BLaER1 (cell line): ENCODE measurements at regions not wholly inside any gene's neighbourhood (a gene's known extent, or its start where the extent isn't known, plus 50 kb on each side); places are given as distances from the start of the nearest gene placed in this dataset.

Source experiments
- H3K27ac ChIP-seq: shearing (Covaris generic); formaldehyde crosslinking; 2 replicates; pipeline ENCODE4 v1.8.1; 2022
- H3K27me3 ChIP-seq: shearing (Covaris generic); formaldehyde crosslinking; 2 replicates; pipeline ENCODE4 v1.8.1; 2022
- H3K36me3 ChIP-seq: shearing (Covaris generic); formaldehyde crosslinking; 2 replicates; pipeline ENCODE4 v1.8.1; 2022
- H3K4me1 ChIP-seq: shearing (Covaris generic); formaldehyde crosslinking; 2 replicates; pipeline ENCODE4 v1.8.1; 2022
- H3K4me2 ChIP-seq: shearing (Covaris generic); formaldehyde crosslinking; 2 replicates; pipeline ENCODE4 v1.8.1; 2022
- H3K4me3 ChIP-seq: shearing (Covaris generic); formaldehyde crosslinking; 2 replicates; pipeline ENCODE4 v1.8.1; 2022
- H3K9ac ChIP-seq: shearing (Covaris generic); formaldehyde crosslinking; 2 replicates; pipeline ENCODE4 v1.8.1; 2022
- H3K9me3 ChIP-seq: shearing (Covaris generic); formaldehyde crosslinking; 2 replicates; pipeline ENCODE4 v1.8.1; 2022
- H4K20me1 ChIP-seq: shearing (Covaris generic); formaldehyde crosslinking; 2 replicates; pipeline ENCODE4 v1.8.1; 2022
- Cebpa-rat ChIP-seq: shearing (Covaris generic); IDR thresholded peaks from 2 replicates; pipeline ENCODE4 v1.8.1; 2022

- Histone ChIP-seq H3K27me3 (no peaks in the 10 kb centered on the region), H3K4me2 (no peak overlapping the region), H4K20me1 (no peaks in the 10 kb centered on the region), H3K9ac (no peak overlapping the region), H3K27ac (no peak overlapping the region), H3K9me3 (no peaks in the 10 kb centered on the region), H3K4me3 (no peak overlapping the region), H3K4me1 (peaks cover 27% of the 10 kb centered on the region), H3K36me3 (no peaks in the 10 kb centered on the region)
- no peak for TF ChIP-seq Cebpa-rat
These were observed 78.5 kb downstream of the SEC61B start for GRCh38 chr9:99300603-99301002.

GRCh38 chr9:99303177-99303576 is 81.1 kb downstream of the SEC61B start:
- H3K4me2 ChIP-seq = no peak overlapping the region
- TF ChIP-seq Cebpa-rat = no peak
- H3K9me3 ChIP-seq = no peaks in the 10 kb centered on the region
- H4K20me1 ChIP-seq = no peaks in the 10 kb centered on the region
- H3K27me3 ChIP-seq = no peaks in the 10 kb centered on the region
- H3K4me3 ChIP-seq = no peak overlapping the region
- H3K36me3 ChIP-seq = no peaks in the 10 kb centered on the region
- peaks cover 2% of the 10 kb centered on the region; the same call in 1 of the 2 replicates for H3K4me1 ChIP-seq
- no peak overlapping the region for H3K9ac ChIP-seq
- H3K27ac ChIP-seq = no peak overlapping the region

- H3K36me3 ChIP-seq = no peaks in the 10 kb centered on the region
- no peak for TF ChIP-seq Cebpa-rat
- H3K4me1 ChIP-seq = peaks cover 7% of the 10 kb centered on the region
- H3K27ac ChIP-seq = no peak overlapping the region
- H3K9ac ChIP-seq = no peak overlapping the region
- H4K20me1 ChIP-seq = no peaks in the 10 kb centered on the region
- H3K27me3 ChIP-seq = no peaks in the 10 kb centered on the region
- no peaks in the 10 kb centered on the region for H3K9me3 ChIP-seq
- H3K4me2 ChIP-seq = no peak overlapping the region
- no peak overlapping the region for H3K4me3 ChIP-seq
These were observed 83.0 kb downstream of the SEC61B start for GRCh38 chr9:99305124-99305523.

GRCh38 chr9:99305820-99306811 is 84.0 kb downstream of the SEC61B start:
- Histone ChIP-seq H3K9ac (no peak overlapping the region), H3K4me1 (peaks cover 7% of the 10 kb centered on the region), H3K27me3 (no peaks in the 10 kb centered on the region), H3K36me3 (no peaks in the 10 kb centered on the region), H3K27ac (no peak overlapping the region), H4K20me1 (no peaks in the 10 kb centered on the region), H3K4me2 (no peak overlapping the region), H3K9me3 (no peaks in the 10 kb centered on the region), H3K4me3 (no peak overlapping the region)
- TF ChIP-seq Cebpa-rat = no peak

- Histone ChIP-seq H4K20me1 (no peaks in the 10 kb centered on the region), H3K27me3 (no peaks in the 10 kb centered on the region), H3K4me1 (peaks cover 7% of the 10 kb centered on the region), H3K36me3 (no peaks in the 10 kb centered on the region), H3K9me3 (no peaks in the 10 kb centered on the region), H3K4me3 (no peak overlapping the region), H3K4me2 (no peak overlapping the region), H3K27ac (no peak overlapping the region), H3K9ac (no peak overlapping the region)
- TF ChIP-seq Cebpa-rat = no peak
These were observed 85.8 kb downstream of the SEC61B start for GRCh38 chr9:99307851-99308250.

- Histone ChIP-seq H3K36me3 (no peaks in the 10 kb centered on the region), H3K9ac (no peak overlapping the region), H4K20me1 (no peaks in the 10 kb centered on the region), H3K27me3 (no peaks in the 10 kb centered on the region), H3K9me3 (no peaks in the 10 kb centered on the region), H3K4me2 (peak overlapping the region; percentile 40), H3K4me3 (no peak overlapping the region), H3K4me1 (peaks cover 7% of the 10 kb centered on the region), H3K27ac (no peak overlapping the region)
- TF ChIP-seq Cebpa-rat = no peak
These were observed 87.3 kb downstream of the SEC61B start for GRCh38 chr9:99309141-99309939.

- H3K9me3 ChIP-seq = no peaks in the 10 kb centered on the region
- no peak overlapping the region for H3K27ac ChIP-seq
- H4K20me1 ChIP-seq = no peaks in the 10 kb centered on the region
- H3K27me3 ChIP-seq = no peaks in the 10 kb centered on the region
- TF ChIP-seq Cebpa-rat = no peak
- no peak overlapping the region for H3K4me3 ChIP-seq
- no peaks in the 10 kb centered on the region for H3K36me3 ChIP-seq
- no peak overlapping the region for H3K4me2 ChIP-seq
- H3K9ac ChIP-seq = no peak overlapping the region
- peaks cover 7% of the 10 kb centered on the region for H3K4me1 ChIP-seq
These were observed 90.7 kb downstream of the SEC61B start for GRCh38 chr9:99312736-99313135.

GRCh38 chr9:99319048-99319447 is 97.0 kb downstream of the SEC61B start:
- Histone ChIP-seq H3K27me3 (no peaks in the 10 kb centered on the region), H3K4me2 (no peak overlapping the region), H3K4me1 (no peaks in the 10 kb centered on the region), H3K4me3 (no peak overlapping the region), H3K27ac (no peak overlapping the region), H3K9me3 (no peaks in the 10 kb centered on the region), H3K9ac (no peak overlapping the region), H3K36me3 (no peaks in the 10 kb centered on the region), H4K20me1 (no peaks in the 10 kb centered on the region)
- TF ChIP-seq Cebpa-rat = no peak

- no peaks in the 10 kb centered on the region for H3K36me3 ChIP-seq
- no peaks in the 10 kb centered on the region for H3K9me3 ChIP-seq
- H3K9ac ChIP-seq = no peak overlapping the region
- no peaks in the 10 kb centered on the region for H4K20me1 ChIP-seq
- no peaks in the 10 kb centered on the region for H3K4me1 ChIP-seq
- no peak overlapping the region for H3K4me2 ChIP-seq
- no peak for TF ChIP-seq Cebpa-rat
- H3K27ac ChIP-seq = no peak overlapping the region
- H3K27me3 ChIP-seq = no peaks in the 10 kb centered on the region
- no peak overlapping the region for H3K4me3 ChIP-seq
These were observed 100.2 kb downstream of the SEC61B start for GRCh38 chr9:99322299-99322698.
